ENCODE measurements at regions not wholly inside any gene's neighbourhood (a gene's known extent, or its start where the extent isn't known, plus 50 kb on each side); places are given as distances from the start of the nearest gene placed in this dataset.

DNA sequence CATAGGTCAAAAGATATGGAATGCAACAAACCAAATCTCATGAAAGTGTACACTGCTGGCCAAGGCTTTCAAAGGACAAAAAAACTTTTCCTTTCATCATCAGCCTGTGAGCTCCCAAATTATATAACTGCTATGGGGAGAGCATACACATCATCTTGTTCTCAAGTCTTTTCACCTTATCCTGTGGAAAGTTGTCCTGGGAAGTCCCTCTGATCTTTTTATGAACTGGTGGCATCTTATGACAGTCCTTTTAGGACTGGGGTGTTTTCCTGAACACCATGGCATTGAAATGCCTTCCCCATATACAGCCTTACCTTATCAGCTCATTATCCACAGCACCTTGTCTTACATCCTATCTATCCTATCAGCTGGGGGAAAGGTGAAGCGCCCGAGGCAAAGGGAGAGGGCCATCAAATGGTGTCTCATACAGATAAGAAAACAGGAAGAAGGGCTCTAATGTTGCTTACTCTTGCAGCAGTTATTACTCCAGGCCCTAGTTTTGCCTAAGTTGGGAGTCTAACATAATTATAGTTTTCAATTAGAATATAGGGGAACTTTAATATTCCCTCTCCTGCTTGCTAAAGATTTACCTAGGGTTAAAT, 61.5 kb upstream of the GOLIM4 start:
- DNase-seq (ENCODE audit: low spot score), result no peak

DNA sequence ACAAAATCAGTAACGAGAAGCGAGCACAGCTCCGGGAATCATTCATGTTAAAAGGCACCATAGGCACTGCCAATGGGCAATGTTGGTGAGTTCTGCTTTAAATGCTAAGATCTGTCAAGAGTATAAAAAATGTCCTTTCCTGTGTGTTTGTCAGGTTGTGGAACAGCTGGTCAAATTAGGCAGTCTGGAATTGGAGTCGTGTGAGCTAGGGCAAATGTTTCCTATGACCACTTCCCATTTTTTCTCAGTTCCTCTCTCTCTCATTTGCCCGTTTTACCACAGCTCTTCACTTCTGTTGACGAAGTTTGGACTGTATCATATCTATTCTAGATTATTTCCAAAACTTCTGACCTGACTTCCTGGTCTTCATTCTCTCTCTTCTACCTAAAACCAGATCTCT, 60.8 kb upstream of the GOLIM4 start:
- DNase-seq (ENCODE audit: low spot score), result no peak

DNA sequence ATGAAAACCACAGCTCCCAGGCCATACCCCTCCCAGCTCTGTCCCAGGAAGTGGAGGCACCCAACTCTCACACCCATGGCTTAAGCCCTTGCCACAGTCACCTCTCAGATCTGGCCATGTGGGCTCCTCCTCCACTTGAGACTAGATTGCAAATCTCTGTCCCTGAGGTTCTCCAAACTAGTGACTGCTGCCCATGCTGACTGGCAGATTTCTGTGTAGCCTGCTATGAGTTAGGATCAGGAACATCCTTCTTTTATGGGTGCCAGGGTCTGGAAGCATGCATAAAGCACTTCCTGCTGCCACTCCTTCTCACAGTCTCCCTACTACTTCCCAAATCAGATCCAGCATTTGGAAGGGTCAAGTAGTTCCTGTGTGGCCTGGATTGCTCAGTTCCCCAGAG, 59.6 kb upstream of the GOLIM4 start:
- no peak for DNase-seq (ENCODE audit: low spot score)

DNA sequence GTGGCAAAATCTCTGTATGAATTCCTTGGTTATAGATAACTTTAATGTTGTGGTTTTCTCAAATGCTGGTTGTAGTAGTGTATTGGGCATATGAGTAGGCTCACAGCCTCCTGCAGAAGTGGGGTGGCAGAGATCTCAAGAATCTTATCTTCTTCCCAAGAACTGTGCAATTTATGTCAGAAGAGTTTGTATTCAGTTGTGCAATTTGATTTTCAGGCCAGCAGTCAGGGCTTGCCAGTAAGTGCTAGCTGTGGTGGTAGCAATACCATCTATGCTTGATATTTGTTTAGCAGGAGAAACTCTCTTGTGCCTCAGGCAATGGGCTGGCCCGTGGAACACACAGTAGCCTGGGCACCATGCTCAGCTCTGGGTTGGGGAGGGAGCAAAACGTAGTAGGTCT, 58.4 kb upstream of the GOLIM4 start:
- DNase-seq (ENCODE audit: low spot score), result no peak

DNA sequence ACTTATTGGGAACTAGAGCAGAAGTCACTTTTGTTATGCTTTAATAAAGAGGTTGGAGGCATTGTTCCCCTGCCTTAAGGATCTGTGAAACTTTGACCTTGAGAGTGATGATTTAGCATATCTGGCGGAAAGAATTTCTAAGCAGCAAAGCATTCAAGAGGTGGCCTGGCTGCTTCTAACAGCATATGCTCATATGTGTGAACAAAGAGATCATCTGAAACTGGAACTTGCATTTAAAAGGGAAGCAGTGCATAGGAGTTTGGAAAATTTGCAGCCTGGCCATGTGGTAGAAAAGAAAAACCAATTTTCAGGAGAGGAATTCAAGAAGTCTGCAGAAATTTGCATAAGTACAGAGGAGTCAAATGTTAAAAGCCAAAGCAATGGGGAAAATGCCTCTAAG, 56.4 kb upstream of the GOLIM4 start:
- DNase-seq (ENCODE audit: low spot score), result no peak

Data from germinal center (tissue), 1 donor.